CD4-positive, alpha-beta T cell (primary cell): ENCODE measurements at regions not wholly inside any gene's neighbourhood (a gene's known extent, or its start where the extent isn't known, plus 50 kb on each side); places are given as distances from the start of the nearest gene placed in this dataset.

Experiments used
- ATAC-seq: fragments of 200-7000 bp; cut with Tn5 transposase; one replicate; pipeline ENCODE4 v1.10.0; 2022; ENCODE audit warnings: mild to moderate bottlenecking; ENCODE audit not compliant: poor library complexity
- CTCF ChIA-PET: fragments of 350-600 bp; sonication (Branson Sonifier 250); formaldehyde crosslinking; loops from one replicate; lab custom pipeline; 2021; ENCODE audit warnings: antibody characterized with exemption, inconsistent platforms; lab: Charles Lee
- POLR2A ChIA-PET: fragments of 350-600 bp; sonication (Branson Sonifier 250); formaldehyde crosslinking; loops from one replicate; lab custom pipeline; 2021; ENCODE audit warnings: antibody characterized with exemption, inconsistent platforms; lab: Charles Lee
- DNase-seq, 14 experiments: peaks; one replicate each; pipeline ENCODE4 v3.0.0-alpha.2; 2013 to 2020; ENCODE audit warnings: mixed read lengths in 2 of 14
- H3K27ac ChIP-seq, 2 donors: one replicate each; pipeline versions ENCODE4 v1.5.1 to v1.7.0; 2013; ENCODE audit warnings: low read length in 2 of 2, low read depth in 1 of 2, mild to moderate bottlenecking in 1 of 2
- H3K27me3 ChIP-seq, 2 experiments: 1 replicate in 1 of 2; 2 replicates in 1 of 2; pipeline versions ENCODE4 v1.6.1 to v1.7.0; 2013; ENCODE audit warnings: low read length in 2 of 2, control low read depth in 1 of 2, mild to moderate bottlenecking in 1 of 2, moderate library complexity in 1 of 2; ENCODE audit not compliant: insufficient read depth in 2 of 2, control insufficient read depth in 1 of 2
- H3K36me3 ChIP-seq: one replicate; pipeline ENCODE4 v1.6.1; 2013; ENCODE audit warnings: low read length, control low read depth; ENCODE audit not compliant: insufficient read depth
- H3K4me1 ChIP-seq: one replicate; pipeline ENCODE4 v1.6.1; 2013; ENCODE audit warnings: low read length, control low read depth; ENCODE audit not compliant: insufficient read depth
- H3K4me3 ChIP-seq: one replicate; pipeline ENCODE4 v1.5.1; 2013; ENCODE audit warnings: mild to moderate bottlenecking, low read length, moderate library complexity
- H3K9me3 ChIP-seq, 2 experiments: 1 replicate in 1 of 2; 2 replicates in 1 of 2; pipeline versions ENCODE4 v1.6.1 to v1.7.0; 2013; ENCODE audit warnings: low read length in 2 of 2, mild to moderate bottlenecking in 2 of 2, control low read depth in 1 of 2, moderate library complexity in 1 of 2; ENCODE audit not compliant: control insufficient read depth in 1 of 2, insufficient read depth in 1 of 2
- H3K27ac Mint-ChIP-seq: one replicate; pipeline ENCODE4 v1.8.0; 2020; ENCODE audit warnings: mixed read lengths
- H3K27me3 Mint-ChIP-seq: one replicate; pipeline ENCODE4 v1.8.0; 2021; ENCODE audit warnings: mixed read lengths
- H3K36me3 Mint-ChIP-seq: one replicate; pipeline ENCODE4 v1.8.0; 2021; ENCODE audit warnings: low read depth, mixed read lengths
- H3K4me1 Mint-ChIP-seq: one replicate; pipeline ENCODE4 v1.8.0; 2021; ENCODE audit warnings: low read depth, mixed read lengths
- H3K4me3 Mint-ChIP-seq: one replicate; pipeline ENCODE4 v1.8.0; 2020; ENCODE audit warnings: mild to moderate bottlenecking, mixed read lengths
- H3K9me3 Mint-ChIP-seq: one replicate; pipeline ENCODE4 v1.8.0; 2020; ENCODE audit warnings: mixed read lengths
- CTCF ChIP-seq: fragments of 200-600 bp; IDR thresholded peaks from one replicate; pipeline ENCODE4 v1.8.0; 2022; ENCODE audit warnings: antibody characterized with exemption, mild to moderate bottlenecking
- intact Hi-C, 2 experiments: fragments of 100-400 bp; cut with DNase I in 1 of 2; cut with micrococcal nuclease in 1 of 2; formaldehyde crosslinking; loops; one replicate each; pipeline versions ENCODE4 v1.15.1 to v1.9.0; 2023 to 2025; cut with DNase I, micrococcal nuclease

- Histone ChIP-seq H3K4me3 (no peak overlapping the region), H3K27ac (no peak overlapping the region), H3K4me1 (peaks cover 24% of the 10 kb centered on the region), H3K27me3 (no peaks in the 10 kb centered on the region), H3K36me3 (no peaks in the 10 kb centered on the region), H3K9me3 (no peaks in the 10 kb centered on the region)
- no peaks in the 10 kb centered on the region for H3K36me3 Mint-ChIP-seq
- peak overlapping the region; percentile 88 for H3K27ac Mint-ChIP-seq
- peaks cover 49% of the 10 kb centered on the region for H3K4me1 Mint-ChIP-seq
- DNase-seq (no peak), ATAC-seq (no peak)
- CTCF ChIA-PET = interaction anchor here (0.6 to 1.1 kb wide), 4 partner anchors 13 to 473 kb away, joined by 3 to 6 read pairs (median 3); no protein-coding TSS in a partner anchor
- H3K9me3 Mint-ChIP-seq = no peaks in the 10 kb centered on the region
- POLR2A ChIA-PET = interaction anchor here (0.6 to 2.9 kb wide), 8 partner anchors 12 to 463 kb away, joined by 3 to 26 read pairs (median 3); no protein-coding TSS in a partner anchor
- intact Hi-C loops = no loop called here
- no peak overlapping the region for H3K4me3 Mint-ChIP-seq
- no peak for TF ChIP-seq CTCF
- no peaks in the 10 kb centered on the region for H3K27me3 Mint-ChIP-seq
Measured at GRCh38 chr14:22098435-22098834, 424.8 kb upstream of the OR4E1 start.

- POLR2A ChIA-PET = interaction anchor here (0.6 to 2.9 kb wide), 7 partner anchors 11 to 464 kb away, joined by 3 to 26 read pairs (median 3); no protein-coding TSS in a partner anchor
- intact Hi-C loops = no loop called here
- CTCF ChIA-PET = interaction anchor here (0.6 to 1.2 kb wide), 5 partner anchors 14 to 474 kb away, joined by 3 to 6 read pairs (median 3); no protein-coding TSS in a partner anchor
Measured at GRCh38 chr14:22097586-22098292, 424.1 kb upstream of the OR4E1 start.

GRCh38 chr14:22097072-22097471 lies 423.5 kb upstream of the OR4E1 start:
- H3K27me3 Mint-ChIP-seq = no peaks in the 10 kb centered on the region
- TF ChIP-seq CTCF = no peak
- Histone ChIP-seq H3K36me3 (no peaks in the 10 kb centered on the region), H3K9me3 (no peaks in the 10 kb centered on the region), H3K27ac (peak overlapping the region in 1 of 2 donors; percentile 13), H3K27me3 (no peaks in the 10 kb centered on the region), H3K4me3 (peak overlapping the region; percentile 3), H3K4me1 (peaks cover 24% of the 10 kb centered on the region)
- DNase-seq = no peak
- no peak for ATAC-seq
- intact Hi-C loops = no loop called here
- CTCF ChIA-PET = interaction anchor here (1.1 to 1.2 kb wide), 2 partner anchors 13 to 31 kb away, joined by 3 read pairs; no protein-coding TSS in a partner anchor
- H3K4me1 Mint-ChIP-seq = peaks cover 54% of the 10 kb centered on the region
- H3K9me3 Mint-ChIP-seq = no peaks in the 10 kb centered on the region
- peak overlapping the region; percentile 88 for H3K27ac Mint-ChIP-seq
- H3K36me3 Mint-ChIP-seq = no peaks in the 10 kb centered on the region
- POLR2A ChIA-PET = interaction anchor here (1.2 to 2.9 kb wide), 4 partner anchors 11 to 465 kb away, joined by 3 to 26 read pairs (median 8); no protein-coding TSS in a partner anchor
- peak overlapping the region; percentile 85 for H3K4me3 Mint-ChIP-seq

More at GRCh38 chr14:22097586-22098292, 424.1 kb upstream of the OR4E1 start:
- Mint-ChIP-seq H3K27me3 (no peaks in the 10 kb centered on the region), H3K4me1 (peaks cover 54% of the 10 kb centered on the region), H3K27ac (peak overlapping the region; percentile 88), H3K4me3 (peak overlapping the region; percentile 40), H3K36me3 (no peaks in the 10 kb centered on the region), H3K9me3 (no peaks in the 10 kb centered on the region)
- no peak overlapping the region for H3K4me3 ChIP-seq
- no peaks in the 10 kb centered on the region for H3K9me3 ChIP-seq
- DNase-seq (peak in 1 of 14 experiments; percentile 31), ATAC-seq (no peak)
- no peak for TF ChIP-seq CTCF
- peaks cover 24% of the 10 kb centered on the region for H3K4me1 ChIP-seq
- no peaks in the 10 kb centered on the region for H3K27me3 ChIP-seq
- H3K36me3 ChIP-seq = no peaks in the 10 kb centered on the region
- H3K27ac ChIP-seq = peak overlapping the region in 1 of 2 donors; percentile 22
